NCI-H524 (cell line): ENCODE measurements at regions not wholly inside any gene's neighbourhood (a gene's known extent, or its start where the extent isn't known, plus 50 kb on each side); places are given as distances from the start of the nearest gene placed in this dataset.

Experiments
- DNase-seq, 2 experiments: peaks; one replicate each; lab custom pipeline; 2025; lab: John Stamatoyannopoulos, UW

DNA sequence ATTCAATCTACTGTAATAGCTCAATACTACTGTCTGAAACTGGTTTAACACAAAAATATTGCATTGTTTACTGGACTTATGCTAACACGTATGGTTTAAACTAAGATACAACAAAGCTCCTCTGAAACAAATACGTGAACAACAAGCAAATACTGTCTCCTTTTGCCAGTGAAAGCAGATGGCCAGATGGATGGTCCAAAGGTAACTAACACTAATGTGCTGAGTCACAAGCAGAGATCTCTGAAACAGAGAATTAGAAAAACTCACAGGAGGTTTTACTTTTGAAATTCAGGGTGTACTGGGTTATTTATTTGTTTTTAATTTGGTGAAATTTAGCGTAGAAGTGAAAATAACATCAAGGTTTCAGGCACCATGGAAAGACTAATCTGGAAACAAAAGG, 124.3 kb upstream of the SOX4 start:
- DNase-seq: no peak

DNA sequence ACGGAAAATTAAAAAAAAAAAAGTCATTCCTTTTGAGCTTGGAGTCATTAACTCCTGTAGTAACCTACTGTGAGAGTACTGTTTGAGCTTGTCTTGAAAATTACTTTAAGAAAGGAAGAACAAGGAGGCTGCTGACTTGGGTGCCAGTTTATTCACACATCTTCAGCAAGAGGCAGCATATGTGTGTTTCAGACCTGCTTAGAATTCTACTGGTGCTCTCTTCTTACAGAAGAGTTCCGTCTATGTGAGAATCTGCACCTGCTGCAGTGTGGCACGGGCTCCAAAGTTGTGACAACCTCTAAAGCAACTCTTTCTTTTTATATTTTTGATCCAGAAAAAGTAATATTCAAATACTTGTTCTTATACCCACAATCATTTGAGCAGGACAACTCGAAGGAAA, 117.4 kb upstream of the SOX4 start:
- no peak for DNase-seq

DNA sequence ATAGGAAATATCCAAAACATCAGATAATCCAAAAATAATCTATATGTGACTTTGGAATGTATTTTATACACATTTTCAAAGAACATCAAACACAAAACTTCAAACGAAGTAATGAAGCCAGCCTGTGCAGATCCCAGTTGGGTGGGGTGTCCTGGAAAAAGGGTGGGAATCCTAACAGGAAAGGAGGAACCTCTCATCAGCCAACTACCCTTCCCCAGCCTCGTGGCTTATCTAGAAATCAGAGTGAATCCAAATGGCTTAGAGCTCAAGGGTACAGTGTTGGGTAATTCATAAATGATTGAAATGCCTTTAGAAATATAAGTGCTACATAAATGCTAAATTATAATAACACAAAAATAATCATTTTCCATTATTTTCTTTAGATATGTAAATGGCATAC, 115.1 kb upstream of the SOX4 start:
- DNase-seq: no peak

DNA sequence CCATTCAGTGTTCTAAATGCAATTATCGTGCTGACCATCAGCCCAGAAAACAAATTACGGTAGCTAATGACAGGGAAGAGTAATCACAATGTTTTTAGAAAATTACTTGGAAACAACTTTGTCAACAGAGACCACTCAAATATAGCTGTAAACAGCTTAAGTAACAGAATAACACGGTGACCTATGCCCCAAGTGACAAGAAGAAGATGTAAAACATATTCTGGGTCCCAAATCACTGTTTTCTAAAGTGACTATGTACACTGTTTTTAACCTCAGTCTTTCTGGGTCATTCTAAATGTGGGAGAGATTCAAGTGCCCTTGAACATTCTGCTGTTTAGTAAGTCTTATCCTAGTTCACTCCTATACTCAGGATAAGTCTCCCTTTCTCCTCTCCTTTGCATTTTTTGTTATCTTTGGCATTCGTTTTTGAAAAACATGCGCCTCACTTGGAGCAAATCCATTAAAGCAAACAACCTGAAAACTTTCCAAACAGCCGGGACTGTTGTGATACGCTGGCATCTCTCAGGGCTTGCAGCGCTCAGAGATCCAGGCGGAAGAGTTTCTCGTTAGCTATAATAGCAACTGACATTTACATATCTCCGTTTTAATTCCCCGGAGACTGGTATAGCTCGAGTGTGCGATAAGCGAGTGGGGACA, 114.5 kb upstream of the SOX4 start:
- no peak for DNase-seq

DNA sequence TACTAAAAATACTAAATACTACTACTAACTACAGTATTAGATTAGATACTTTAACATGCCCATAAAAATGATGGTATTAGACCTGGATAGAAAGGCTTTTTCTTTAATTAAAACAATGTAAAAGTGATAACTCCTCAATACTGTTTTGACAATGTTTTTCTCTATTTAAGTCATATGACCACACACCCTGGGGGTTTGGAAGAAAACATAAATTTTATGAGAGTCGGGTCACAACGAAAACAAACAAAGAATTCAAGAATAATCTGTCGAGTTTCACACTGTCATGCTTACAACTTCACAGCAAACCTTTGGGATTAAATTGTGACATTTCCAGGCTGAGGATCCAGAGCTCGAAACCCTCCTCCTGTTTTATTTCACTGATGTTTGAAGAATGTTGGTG, 107.4 kb upstream of the SOX4 start:
- DNase-seq: no peak

DNA sequence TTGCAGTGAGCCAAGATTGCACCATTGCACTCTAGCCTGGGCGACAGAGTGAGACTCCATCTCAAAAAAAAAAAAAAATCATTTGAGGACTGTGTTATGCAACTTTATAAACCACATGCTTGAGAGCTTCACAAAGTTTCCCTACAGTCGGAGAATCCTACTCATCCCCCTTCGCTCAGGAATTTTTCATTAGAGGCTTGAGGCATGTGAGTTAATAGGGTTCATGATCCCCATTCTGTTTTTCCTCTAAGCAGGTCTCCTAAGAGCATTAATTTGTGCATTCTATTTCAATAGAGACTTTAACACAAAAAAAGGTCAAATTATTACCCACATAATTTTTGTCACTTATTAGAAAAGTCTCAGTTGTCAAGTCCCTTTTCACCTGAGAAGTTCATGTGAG, 103.7 kb upstream of the SOX4 start:
- no peak for DNase-seq

DNA sequence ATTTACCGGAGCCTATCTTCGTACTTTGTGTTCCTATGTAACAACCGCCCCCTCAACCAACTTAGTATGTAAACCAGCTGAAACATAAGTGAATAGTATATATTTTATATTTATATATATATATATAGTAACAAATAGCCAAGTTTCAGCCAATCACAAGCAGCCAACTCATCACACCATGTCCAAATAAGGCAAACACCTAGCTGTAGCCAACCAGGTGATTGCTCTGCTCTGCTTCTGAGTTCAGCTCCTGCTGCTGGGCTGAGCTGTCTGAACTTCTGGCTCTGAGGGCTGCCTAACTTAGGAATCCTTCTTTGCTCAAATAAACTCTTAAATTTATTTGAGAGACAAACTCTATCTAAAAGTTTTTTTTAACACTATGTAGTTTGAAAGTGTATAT, 101.6 kb upstream of the SOX4 start:
- no peak for DNase-seq

DNA sequence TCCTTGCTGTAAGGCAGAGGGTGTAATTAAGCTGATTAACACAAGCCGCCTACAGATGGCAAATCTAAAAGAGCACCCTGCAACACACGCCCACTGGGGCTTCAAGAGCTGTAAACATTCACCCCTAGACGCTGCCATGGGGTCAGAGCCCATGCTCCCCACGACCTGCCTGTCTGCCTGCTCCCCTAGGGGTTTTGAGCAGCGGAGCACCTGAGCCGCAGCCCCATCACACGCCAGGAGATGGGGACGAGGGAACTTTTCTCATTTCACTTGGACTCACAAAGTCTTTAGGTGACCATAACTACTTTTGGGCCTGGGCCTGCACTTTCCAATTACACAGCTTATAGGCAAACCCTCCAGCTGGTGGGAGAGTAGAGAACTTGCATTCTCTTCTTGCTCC, 99.0 kb upstream of the SOX4 start:
- no peak for DNase-seq

DNA sequence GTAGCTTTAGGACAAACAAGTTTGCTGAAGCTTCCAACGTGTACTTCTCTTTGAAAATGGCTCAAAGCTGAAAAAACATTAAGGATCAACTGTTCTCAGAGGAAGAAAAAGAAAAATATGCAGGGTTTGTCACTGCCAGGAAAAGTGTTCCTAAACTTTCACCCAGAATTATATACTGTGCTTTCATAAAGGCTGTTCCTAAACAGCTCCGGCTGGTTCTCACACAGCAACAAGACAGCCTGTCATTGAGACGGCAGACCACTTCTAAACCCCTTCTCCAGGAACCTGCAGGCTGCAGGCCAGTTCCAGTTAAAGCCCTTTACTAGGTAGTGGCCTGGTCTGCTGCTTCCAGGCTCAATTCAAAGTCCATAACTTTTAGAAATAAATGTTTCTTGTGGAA, 97.4 kb upstream of the SOX4 start:
- DNase-seq: no peak

DNA sequence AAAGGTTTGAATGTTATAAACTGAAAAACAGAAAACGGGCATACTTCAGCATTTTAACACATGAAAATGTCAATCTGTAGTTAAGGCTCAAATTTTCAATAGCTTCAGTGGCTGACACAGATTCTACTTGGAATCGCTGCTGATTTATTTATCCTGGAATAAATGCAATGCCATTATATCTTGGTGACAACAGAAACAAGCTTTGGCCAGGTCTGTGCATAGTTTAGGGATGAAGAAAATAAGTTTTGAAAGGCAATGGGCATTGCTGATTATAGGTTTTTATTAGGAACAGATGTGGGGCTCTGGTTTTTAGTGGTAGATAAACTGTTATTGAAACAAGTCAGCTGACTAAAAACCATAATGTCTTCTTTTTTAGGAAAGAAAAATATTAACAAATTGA, 96.8 kb upstream of the SOX4 start:
- DNase-seq: no peak

DNA sequence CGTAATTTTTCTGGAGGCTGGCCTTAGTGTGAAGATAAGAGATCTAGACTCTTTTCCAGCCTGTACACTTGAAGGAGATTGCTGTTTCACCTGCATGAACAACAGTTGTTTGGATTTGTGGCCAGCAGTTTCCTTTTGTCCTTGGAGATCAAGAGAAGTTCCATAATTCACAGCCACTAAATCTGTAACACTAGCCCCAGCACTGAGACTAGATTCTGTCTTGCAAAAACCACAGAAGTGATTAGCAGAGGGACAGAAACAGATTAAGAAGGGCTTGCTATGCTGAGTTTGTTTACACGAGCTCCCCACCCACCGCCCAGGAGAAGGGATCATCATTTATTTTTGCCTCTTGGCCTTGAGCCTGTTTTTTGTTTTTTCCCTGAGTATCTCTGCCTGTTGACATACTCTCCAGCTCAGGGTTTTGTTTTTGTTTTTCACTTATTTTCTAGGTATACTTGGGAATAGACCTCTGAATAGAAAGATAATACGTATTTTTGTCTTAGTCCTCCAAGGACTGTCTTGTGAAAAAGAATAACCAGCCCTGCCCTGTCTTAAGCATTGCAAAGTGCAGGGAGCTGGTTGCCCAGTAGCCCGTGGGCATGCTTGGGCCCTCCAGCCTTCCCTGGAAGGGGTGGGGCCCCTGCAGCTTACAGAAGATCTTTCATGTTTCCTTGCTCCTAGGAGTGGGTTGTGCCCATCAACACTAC, 93.1 kb upstream of the SOX4 start:
- peak in 1 of 2 experiments; percentile 9 for DNase-seq

DNA sequence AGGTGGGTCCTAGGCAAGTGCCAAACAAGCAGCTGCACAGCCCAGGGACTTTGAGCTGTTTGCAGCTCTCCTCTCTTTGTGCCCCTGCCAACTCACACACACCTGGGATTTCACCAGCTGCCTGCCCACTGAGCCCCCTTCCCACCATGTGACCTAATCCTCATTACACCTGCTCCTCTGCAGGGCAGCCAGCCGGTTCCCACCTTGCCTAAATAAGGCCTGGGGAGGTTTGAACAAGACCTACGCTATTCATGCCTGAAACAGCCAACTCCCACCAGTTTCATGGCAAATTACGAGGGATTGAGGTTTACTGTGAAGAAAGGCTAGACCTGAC, 92.6 kb upstream of the SOX4 start:
- peak in 1 of 2 experiments; percentile 59 for DNase-seq

DNA sequence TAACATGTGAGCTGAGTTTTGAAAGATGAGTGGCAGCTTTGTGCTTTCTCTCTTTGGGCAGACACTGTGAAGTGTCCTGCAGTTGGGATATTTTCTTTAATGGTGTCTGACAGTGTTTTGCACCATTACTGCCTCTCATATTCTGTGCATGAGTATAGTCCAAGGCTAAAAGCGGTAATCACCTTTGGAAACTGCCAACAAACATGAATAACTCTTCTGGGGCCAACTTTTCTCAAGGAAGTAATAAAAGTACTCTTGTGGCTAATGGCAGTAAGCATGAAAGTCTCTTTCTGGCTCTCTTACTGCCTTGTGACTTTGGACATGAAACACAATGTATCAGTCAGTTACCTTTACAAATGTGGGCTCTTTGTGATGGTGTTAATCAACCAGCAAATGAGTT, 91.7 kb upstream of the SOX4 start:
- no peak for DNase-seq

DNA sequence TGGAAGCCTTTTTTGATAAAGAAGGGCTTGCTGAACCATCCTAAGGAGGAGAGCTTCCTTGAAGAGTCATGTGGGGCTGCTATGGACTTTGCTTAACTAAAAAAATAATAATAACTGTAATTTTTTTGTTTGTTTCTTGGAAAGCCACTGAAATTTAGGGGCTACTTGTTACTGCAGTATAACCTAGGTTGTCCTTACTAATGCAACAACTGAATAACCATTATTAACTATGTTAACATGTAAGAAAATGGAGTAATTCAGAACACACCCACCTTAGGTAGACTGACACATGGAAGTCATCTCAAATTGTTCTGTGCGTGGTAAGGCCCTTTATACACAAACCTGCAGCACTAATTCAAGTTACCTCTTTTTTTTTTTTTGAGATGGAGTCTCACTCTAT, 90.9 kb upstream of the SOX4 start:
- DNase-seq: no peak

DNA sequence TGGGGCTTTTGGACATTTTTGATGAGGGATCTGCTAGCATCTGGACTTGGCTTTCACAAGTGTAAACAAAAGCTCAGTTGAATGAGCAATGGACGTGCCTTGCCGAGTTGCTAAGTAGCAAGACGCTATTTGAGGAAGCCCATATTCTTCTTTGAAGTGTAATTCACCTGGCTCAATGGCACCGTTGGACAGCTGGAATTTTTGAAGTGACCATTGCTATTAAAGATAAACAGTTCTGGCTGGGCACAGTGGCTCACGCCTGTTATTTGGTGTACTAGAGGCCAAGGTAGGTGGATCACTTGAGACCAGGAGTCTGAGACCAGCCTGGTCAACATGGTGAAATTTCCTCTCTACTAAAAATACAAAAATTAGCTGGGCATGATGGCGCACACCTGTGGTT, 88.8 kb upstream of the SOX4 start:
- DNase-seq: no peak

DNA sequence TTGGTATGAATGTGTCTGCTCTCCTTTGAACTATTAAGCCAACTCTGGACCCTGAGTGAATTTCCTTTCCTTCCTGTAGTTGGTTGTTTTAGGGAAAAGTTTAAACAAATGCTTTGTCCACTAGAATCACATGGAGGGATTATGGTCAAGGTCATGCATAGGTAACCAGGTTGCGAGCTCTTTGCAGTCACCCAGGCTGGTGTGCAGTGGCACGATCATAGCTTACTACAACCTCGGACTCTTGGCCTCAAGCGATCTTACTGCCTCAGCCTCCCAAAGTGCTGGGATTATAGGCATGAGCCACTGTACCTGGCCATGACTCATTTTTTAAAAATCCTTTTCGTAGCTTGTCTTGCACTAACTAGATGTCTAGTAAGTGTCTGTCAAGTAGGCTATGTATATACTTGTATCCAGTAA, 88.0 kb upstream of the SOX4 start:
- DNase-seq: no peak

DNA sequence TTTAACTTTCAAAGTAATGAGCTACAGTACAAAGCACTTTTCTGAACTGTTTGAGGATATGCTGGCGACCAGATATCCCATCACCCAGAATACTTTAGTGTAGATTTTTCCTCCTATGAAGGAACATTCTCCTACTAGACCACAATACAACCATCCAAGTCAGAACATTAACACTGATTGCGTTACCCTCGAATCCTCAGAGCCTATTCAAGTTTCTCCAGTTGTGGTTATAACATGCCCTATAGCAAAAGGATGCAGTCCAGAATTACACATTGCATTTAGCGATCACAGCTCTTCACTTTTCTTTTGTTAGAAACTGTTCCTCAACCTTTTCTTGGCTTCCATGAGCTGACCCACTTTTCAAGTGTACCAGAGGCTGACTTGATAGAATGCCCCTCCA, 87.4 kb upstream of the SOX4 start:
- no peak for DNase-seq

DNA sequence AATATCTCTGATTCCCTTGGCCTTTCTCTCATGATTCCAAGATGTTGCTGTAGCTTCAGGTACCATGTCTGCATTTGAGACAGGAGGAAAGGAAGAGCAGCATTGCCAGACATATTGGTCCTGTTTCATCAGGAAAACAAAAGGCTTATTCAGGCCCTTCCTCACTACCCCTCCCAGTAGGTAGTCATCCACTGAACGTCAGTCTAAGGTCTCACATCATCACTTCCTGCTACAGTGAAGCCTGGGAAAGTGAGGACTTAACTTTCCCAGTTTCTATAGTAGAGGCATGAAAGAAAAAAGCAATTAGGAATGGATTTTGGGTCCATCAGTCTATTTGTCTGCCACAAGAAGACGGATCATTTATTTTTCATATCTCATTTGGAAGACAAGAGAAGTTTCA, 85.7 kb upstream of the SOX4 start:
- no peak for DNase-seq

DNA sequence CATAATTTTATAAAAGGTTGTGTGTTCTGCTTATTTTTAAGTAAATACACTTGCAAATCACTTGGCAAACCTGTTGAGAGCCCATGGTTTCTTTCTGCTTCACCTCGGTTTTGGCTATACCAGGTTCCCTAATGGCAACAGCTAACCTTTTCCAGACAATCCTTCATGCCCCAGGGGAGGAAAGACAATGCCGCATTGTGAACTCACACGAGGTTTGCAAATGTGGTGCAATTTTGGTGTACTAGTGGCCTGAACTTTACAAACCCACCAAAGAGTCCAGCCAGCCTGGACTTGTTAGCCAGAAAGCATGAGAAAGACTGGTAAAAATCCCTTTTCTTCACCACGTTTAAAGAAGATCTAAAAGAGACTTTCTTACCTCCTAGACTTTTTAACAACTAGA, 84.8 kb upstream of the SOX4 start:
- DNase-seq: no peak

DNA sequence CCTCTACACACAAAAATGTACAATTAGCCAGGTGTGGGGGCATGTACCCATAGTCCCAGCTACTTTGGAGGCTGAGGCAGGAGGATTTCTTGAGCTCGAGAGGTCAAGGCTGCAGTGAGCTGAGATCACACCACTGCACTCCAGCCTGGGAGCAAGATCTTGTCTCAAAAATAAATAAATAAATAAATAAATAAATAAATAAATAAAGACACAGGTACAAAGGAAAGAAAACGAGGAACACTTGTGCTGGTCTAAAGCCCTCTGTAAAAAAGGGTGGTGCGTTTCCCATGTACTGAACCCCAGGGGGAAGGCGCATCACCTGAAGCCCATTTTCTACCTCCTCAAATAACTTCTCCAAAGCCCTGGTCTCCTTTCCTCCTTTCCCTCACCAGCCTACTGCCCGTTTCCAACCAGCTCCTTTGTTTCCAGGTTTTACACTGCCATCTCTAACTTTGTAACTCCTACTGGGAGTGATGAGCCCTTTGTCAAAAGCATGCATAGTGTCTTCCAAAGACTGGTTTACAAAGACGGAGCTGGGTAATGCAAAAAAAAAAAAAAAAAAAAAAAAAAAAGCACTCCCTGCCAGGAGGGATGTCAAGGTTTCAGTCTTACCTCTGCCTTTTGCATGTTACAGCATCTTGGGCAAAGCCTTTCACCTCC, 81.5 kb upstream of the SOX4 start:
- DNase-seq: no peak

DNA sequence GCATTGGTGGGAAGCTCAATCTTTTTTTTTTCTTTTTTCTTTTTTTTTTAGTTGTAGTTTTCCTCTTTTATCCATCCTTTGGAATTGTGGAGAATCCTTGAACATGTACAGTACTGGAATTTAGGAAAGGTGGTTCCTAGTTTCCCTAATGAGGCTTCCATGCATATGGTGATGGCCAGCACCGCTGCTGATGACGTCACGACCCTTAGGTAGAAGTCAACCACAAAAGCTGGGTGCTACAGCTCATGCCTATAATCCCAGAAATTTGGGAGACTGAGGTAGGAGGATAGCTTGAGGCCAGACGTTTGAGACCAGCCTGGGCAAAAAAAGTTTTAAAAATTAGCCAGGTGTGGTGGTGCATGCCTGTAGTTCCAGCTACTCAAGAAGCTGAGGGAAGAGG, 79.3 kb upstream of the SOX4 start:
- DNase-seq: no peak

DNA sequence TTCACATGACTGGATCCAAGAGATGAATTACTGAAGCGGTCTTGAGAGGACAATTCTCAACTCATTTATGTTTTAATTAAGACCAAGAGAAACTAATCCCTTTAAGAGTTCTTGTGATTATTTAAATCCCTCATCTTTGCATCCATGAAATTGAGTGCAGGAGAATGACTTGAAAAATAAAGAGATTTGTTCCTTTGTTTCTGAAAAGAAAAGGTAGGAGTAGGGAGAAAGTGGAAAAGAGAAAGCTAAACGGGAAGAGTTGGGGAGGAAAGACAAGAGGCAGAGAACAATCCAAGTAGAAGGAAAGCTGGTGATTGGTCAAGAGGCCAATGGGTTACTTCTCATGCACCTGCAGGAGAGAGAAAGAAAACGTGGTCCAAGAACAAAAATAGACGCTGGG, 75.2 kb upstream of the SOX4 start:
- DNase-seq: peak in 1 of 2 experiments; percentile 22

DNA sequence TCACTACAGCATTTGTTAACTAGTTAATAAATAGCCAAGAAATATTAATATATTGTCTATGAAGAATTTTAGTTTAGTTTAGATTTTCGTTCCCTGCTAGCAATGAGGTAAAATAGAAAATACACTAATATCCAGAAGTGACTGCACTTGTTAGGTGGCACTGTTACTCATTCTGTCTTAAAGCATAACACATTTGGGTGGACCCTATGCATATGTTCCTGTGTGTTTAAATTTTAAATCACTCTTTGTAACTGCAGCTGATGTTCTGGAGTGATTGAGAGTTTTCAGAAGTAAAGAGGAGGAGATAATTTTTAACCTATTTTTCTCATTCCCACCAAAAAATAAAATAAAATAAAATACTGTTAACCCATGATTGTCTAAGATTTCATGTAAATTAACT, 73.9 kb upstream of the SOX4 start:
- no peak for DNase-seq

DNA sequence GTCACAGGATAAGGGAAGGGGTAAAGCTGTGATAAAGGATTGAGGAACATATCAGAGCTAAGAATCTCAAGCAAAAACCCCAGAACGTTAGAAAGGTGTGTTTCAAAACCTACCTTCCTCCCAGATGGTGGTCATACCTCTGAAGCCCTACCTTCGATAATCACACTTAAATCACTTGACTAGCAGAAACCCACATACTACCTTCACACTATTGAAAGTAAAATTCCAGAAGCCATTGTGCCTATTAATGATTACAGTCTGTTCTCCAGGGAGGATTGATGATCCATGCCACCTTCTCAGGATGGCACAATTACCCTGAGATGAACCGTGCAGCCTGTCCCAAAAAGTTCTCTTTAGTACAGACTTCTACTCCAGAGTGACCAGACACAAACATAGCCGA, 72.3 kb upstream of the SOX4 start:
- DNase-seq: no peak
